ENCODE measurements at regions not wholly inside any gene's neighbourhood (a gene's known extent, or its start where the extent isn't known, plus 50 kb on each side); places are given as distances from the start of the nearest gene placed in this dataset.

- H3K36me3 ChIP-seq = no peaks in the 10 kb centered on the region
- peaks cover 10 to 16% (median 11%) of the 10 kb centered on the region in 3 donors for H3K4me1 ChIP-seq
- no peak for DNase-seq
- 91 to 93% methylated on average over 5 of the region's 5 CpGs for WGBS, 2 donors
- no peaks in the 10 kb centered on the region for H3K9me3 ChIP-seq
- TF ChIP-seq CTCF (IDR thresholded peaks at IDR 0.05) = no peak
- no peaks in the 10 kb centered on the region for H3K27me3 ChIP-seq
- H3K27ac ChIP-seq = no peak overlapping the region
- intact Hi-C loops (cut with DNase I) = no loop called here
- no peak for FAIRE-seq
- H3K4me3 ChIP-seq = no peak overlapping the region
- no peak for ATAC-seq
These were observed 70.0 kb upstream of the SLC6A6 start for GRCh38 chr3:14332392-14332791.

- Histone ChIP-seq H3K4me1 (peaks cover 10 to 16% (median 11%) of the 10 kb centered on the region in 3 donors), H3K4me3 (no peak overlapping the region), H3K27ac (no peak overlapping the region), H3K9me3 (no peaks in the 10 kb centered on the region), H3K27me3 (no peaks in the 10 kb centered on the region), H3K36me3 (no peaks in the 10 kb centered on the region)
- DNase-seq = no peak
- intact Hi-C loops (cut with DNase I) = no loop called here
- no peak for FAIRE-seq
- no peak for TF ChIP-seq CTCF (IDR thresholded peaks at IDR 0.05)
- no peak for ATAC-seq
- WGBS, 2 donors = 88 to 93% methylated on average over 1 of the region's 1 CpG
These were observed 69.2 kb upstream of the SLC6A6 start for GRCh38 chr3:14333215-14333614.

GRCh38 chr3:14333621-14334020, 68.8 kb upstream of the SLC6A6 start:
- H3K4me1 ChIP-seq = peaks cover 10 to 16% (median 11%) of the 10 kb centered on the region in 3 donors
- intact Hi-C loops (cut with DNase I) = no loop called here
- no peaks in the 10 kb centered on the region for H3K36me3 ChIP-seq
- 73 to 75% methylated on average over 8 of the region's 8 CpGs for WGBS, 2 donors
- FAIRE-seq (no peak), ATAC-seq (no peak), DNase-seq (peak in 1 of 6 donors; percentile 23)
- no peak overlapping the region for H3K4me3 ChIP-seq
- H3K27me3 ChIP-seq = no peaks in the 10 kb centered on the region
- TF ChIP-seq CTCF (IDR thresholded peaks at IDR 0.05) = no peak
- H3K9me3 ChIP-seq = no peaks in the 10 kb centered on the region
- H3K27ac ChIP-seq = no peak overlapping the region

GRCh38 chr3:14334136-14334535, 68.3 kb upstream of the SLC6A6 start:
- DNase-seq (peak in 1 of 6 donors; percentile 43), ATAC-seq (peak in 1 of 4 donors; percentile 17), FAIRE-seq (no peak)
- Histone ChIP-seq H3K4me1 (peaks cover 10 to 16% (median 11%) of the 10 kb centered on the region in 3 donors), H3K27ac (no peak overlapping the region), H3K36me3 (no peaks in the 10 kb centered on the region), H3K9me3 (no peaks in the 10 kb centered on the region), H3K27me3 (no peaks in the 10 kb centered on the region), H3K4me3 (no peak overlapping the region)
- no peak for TF ChIP-seq CTCF (IDR thresholded peaks at IDR 0.05)
- 53 to 55% methylated on average over 4 of the region's 4 CpGs for WGBS, 2 donors
- intact Hi-C loops (cut with DNase I) = no loop called here

GRCh38 chr3:14334936-14335335, 67.5 kb upstream of the SLC6A6 start:
- DNase-seq (peak in 1 of 6 donors; percentile 39), FAIRE-seq (no peak), ATAC-seq (no peak)
- Histone ChIP-seq H3K27me3 (no peaks in the 10 kb centered on the region), H3K9me3 (no peaks in the 10 kb centered on the region), H3K4me3 (no peak overlapping the region), H3K27ac (no peak overlapping the region), H3K36me3 (no peaks in the 10 kb centered on the region), H3K4me1 (peaks cover 10 to 16% (median 11%) of the 10 kb centered on the region in 3 donors)
- TF ChIP-seq CTCF (IDR thresholded peaks at IDR 0.05) = no peak
- WGBS, 2 donors = 83 to 89% methylated on average over 7 of the region's 7 CpGs
- intact Hi-C loops (cut with DNase I) = no loop called here

Data from pancreas (tissue), 10 donors.